GM19463 (cell line): ENCODE measurements at regions not wholly inside any gene's neighbourhood (a gene's known extent, or its start where the extent isn't known, plus 50 kb on each side); places are given as distances from the start of the nearest gene placed in this dataset.
"Not testable (repeated sequence)": the region's sequence is repeated elsewhere in the genome, so short reads cannot be mapped to it uniquely, and the experiment has no call there.

Source experiments
- ATAC-seq: cut with Tn5 transposase; IDR thresholded peaks from one replicate; pipeline ENCODE4 v1.9.1; 2021; ENCODE audit warnings: mild to moderate bottlenecking, moderate library complexity; ENCODE audit not compliant: unreplicated experiment

DNA sequence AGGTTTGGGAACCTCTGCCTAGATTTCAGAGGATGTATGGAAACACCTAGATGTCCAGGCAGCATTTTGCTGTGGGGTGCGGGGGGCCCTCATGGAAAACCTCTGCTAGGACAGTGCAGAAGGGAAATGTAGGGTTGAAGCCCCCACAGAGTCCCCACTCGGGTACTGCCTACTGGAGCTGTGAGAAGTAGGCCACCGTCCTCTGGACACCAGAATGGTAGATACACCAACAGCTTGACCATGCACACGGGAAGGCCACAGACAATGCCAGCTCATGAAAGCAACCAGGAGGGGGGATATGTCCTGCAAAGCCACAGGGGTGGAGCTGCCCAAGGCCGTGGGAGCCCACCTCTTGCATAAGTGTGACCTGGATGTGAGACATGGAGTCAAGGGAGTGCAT is 1336.5 kb downstream of the SPATA31A7 start:
- not testable (repeated sequence) for ATAC-seq

- not testable (repeated sequence) for ATAC-seq
Observed at GRCh38 chr9:62532162-62532776, 1342.4 kb downstream of the SPATA31A7 start.

GRCh38 chr9:62532777-62533173 is 1342.9 kb downstream of the SPATA31A7 start:
- not testable (repeated sequence) for ATAC-seq

GRCh38 chr9:62550539-62550938 is 1360.7 kb downstream of the SPATA31A7 start:
- peak; percentile 97 for ATAC-seq

DNA sequence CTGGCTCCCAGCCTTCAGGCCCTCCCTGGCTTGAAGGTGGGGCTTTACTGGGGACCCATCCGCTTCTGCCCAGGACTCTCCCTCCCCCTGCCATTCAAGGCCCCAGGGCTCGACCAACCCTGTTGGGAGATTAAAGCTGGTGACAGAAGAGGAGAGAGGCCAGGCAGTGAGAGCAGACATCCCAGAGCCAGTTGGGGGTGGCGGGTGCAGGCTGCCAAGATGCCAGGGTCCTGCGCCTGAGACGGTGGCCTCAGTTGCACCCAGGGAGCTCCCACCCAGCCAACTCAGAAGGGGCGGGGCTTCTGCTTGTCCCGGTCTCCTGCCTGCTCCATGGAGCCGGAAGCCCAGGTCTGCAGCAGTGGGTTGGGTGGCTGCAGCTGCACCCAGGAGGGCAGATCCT is 1370.8 kb downstream of the SPATA31A7 start:
- ATAC-seq: not testable (repeated sequence)

- ATAC-seq: not testable (repeated sequence)
Observed at GRCh38 chr9:62565132-62565531, 1375.3 kb downstream of the SPATA31A7 start.

- ATAC-seq: not testable (repeated sequence)
Observed at GRCh38 chr9:62566430-62566829, 1376.6 kb downstream of the SPATA31A7 start.

DNA sequence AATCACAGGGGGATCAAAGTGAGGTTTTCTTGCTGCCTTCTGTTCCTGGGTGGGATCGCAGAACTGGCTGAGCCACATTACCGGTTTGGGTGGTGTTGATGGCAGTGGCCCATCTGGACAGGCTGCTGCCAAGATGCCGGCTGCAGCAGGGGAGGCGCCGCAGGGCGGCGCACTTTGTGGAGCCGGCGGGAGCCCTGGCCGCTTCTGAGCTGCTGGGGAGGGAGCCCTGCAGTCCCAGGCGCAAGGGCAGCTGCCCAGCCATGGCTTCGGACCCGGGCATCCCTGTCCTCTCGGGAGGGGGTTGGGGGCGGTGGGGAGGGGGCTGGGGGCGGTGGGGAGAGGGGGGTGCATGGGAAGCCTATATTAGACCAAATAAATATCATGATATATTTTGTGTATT is 1407.3 kb downstream of the SPATA31A7 start:
- not testable (repeated sequence) for ATAC-seq
